ENCODE measurements at regions not wholly inside any gene's neighbourhood (a gene's known extent, or its start where the extent isn't known, plus 50 kb on each side); places are given as distances from the start of the nearest gene placed in this dataset.
"Not testable (repeated sequence)": the region's sequence is repeated elsewhere in the genome, so short reads cannot be mapped to it uniquely, and the experiment has no call there.

DNA sequence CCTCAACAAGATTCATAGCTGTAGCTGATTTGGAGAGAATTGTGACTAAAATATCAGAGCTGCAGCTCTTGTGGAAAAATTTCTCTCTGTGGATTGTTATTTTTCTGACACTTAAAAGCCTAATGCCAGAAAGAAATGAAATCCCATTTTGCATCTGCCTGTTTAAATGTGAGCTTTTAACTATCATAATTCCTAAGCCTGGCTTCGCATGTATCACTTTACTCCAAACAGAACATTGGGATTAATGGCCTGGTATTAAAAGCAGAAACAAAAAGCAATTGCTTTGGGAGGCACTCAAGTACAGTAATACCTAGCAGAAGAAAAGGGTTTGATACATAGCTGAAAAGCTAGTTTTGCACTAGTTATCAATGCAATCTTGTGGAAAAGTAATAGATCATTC lies 164.2 kb upstream of the FSHR start:
- Mint-ChIP-seq H3K9me3 (ENCODE audit: unreplicated experiment) (no peaks in the 10 kb centered on the region), H3K27ac (ENCODE audit: unreplicated experiment) (no peak overlapping the region), H3K4me1 (ENCODE audit: unreplicated experiment) (no peaks in the 10 kb centered on the region), H3K36me3 (ENCODE audit: unreplicated experiment) (no peaks in the 10 kb centered on the region), H3K4me3 (ENCODE audit: unreplicated experiment) (no peak overlapping the region), H3K27me3 (ENCODE audit: unreplicated experiment) (no peaks in the 10 kb centered on the region)
- TF ChIP-seq, protein P1, sequence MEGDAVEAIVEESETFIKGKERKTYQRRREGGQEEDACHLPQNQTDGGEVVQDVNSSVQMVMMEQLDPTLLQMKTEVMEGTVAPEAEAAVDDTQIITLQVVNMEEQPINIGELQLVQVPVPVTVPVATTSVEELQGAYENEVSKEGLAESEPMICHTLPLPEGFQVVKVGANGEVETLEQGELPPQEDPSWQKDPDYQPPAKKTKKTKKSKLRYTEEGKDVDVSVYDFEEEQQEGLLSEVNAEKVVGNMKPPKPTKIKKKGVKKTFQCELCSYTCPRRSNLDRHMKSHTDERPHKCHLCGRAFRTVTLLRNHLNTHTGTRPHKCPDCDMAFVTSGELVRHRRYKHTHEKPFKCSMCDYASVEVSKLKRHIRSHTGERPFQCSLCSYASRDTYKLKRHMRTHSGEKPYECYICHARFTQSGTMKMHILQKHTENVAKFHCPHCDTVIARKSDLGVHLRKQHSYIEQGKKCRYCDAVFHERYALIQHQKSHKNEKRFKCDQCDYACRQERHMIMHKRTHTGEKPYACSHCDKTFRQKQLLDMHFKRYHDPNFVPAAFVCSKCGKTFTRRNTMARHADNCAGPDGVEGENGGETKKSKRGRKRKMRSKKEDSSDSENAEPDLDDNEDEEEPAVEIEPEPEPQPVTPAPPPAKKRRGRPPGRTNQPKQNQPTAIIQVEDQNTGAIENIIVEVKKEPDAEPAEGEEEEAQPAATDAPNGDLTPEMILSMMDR (IDR thresholded peaks at IDR 0.05), result no peak
- no peak for DNase-seq (ENCODE audit: extremely low spot score, unreplicated experiment)

DNA sequence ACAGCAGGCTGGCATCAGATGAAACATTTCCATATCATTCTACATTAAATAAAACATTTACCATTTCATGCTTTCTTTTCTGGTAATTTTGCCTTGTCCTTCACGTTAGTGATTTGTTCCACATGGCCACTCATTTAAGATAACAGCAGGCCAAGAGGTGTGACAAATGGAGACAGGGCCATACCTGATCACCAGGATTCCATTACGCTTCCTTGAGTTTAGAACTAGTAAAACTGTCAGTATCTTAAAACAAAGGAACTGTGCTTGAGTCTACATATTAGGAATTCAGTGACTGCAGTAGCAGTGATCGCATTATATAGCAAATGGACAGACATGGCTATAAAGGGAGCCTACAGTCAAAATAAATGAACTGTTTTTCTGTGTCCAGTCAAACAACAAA lies 155.1 kb upstream of the FSHR start:
- no peak overlapping the region for H3K4me3 Mint-ChIP-seq (ENCODE audit: unreplicated experiment)
- H3K4me1 Mint-ChIP-seq (ENCODE audit: unreplicated experiment), result no peaks in the 10 kb centered on the region
- peaks cover 9% of the 10 kb centered on the region for H3K9me3 Mint-ChIP-seq (ENCODE audit: unreplicated experiment)
- TF ChIP-seq, protein P1 (IDR thresholded peaks at IDR 0.05), result no peak
- no peak for DNase-seq (ENCODE audit: extremely low spot score, unreplicated experiment)
- no peaks in the 10 kb centered on the region for H3K27me3 Mint-ChIP-seq (ENCODE audit: unreplicated experiment)
- H3K36me3 Mint-ChIP-seq (ENCODE audit: unreplicated experiment), result no peaks in the 10 kb centered on the region
- H3K27ac Mint-ChIP-seq (ENCODE audit: unreplicated experiment), result no peak overlapping the region

DNA sequence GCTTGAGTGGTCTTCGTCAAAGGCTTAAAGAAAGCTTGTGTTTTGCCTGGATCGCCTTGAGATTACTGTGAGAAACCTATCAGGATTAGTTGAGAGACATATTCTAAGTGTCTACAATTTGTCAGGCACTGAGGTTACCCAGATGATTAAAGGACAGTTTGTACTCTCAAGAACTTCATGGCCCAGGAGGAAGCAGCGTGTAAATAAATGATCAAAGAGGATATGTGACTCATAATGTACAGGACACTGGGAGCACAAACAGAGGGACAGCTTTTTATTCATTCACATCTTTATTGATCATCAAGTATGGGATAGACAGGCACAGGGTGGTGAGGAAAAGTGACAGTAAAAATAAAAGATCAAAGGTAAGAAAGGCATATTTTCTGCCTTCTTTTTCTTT lies 152.6 kb upstream of the FSHR start:
- no peak for DNase-seq (ENCODE audit: extremely low spot score, unreplicated experiment)
- H3K9me3 Mint-ChIP-seq (ENCODE audit: unreplicated experiment), result peaks cover 4% of the 10 kb centered on the region
- H3K27ac Mint-ChIP-seq (ENCODE audit: unreplicated experiment), result no peak overlapping the region
- H3K36me3 Mint-ChIP-seq (ENCODE audit: unreplicated experiment), result no peaks in the 10 kb centered on the region
- no peak overlapping the region for H3K4me3 Mint-ChIP-seq (ENCODE audit: unreplicated experiment)
- no peaks in the 10 kb centered on the region for H3K27me3 Mint-ChIP-seq (ENCODE audit: unreplicated experiment)
- no peaks in the 10 kb centered on the region for H3K4me1 Mint-ChIP-seq (ENCODE audit: unreplicated experiment)
- TF ChIP-seq, protein P1 (IDR thresholded peaks at IDR 0.05), result no peak

DNA sequence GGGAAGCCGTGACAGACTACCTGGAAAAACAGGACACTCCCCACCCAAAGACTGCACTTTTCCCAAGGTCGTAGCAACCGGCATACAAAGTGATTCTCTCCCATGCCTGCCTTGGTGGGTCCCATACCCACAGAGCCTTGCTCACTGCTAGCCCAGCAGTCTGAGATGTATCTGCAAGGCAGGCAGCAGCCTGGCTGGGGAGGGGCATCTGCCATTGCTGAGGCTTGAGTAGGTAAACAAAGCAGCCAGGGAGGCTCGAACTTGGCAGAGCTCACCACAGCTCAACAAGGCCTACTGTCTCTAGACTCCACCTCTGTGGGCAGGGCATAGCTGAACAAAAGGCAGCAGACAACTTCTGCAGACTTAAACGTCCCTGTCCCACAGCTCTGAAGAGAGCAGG lies 144.4 kb upstream of the FSHR start:
- H3K27ac Mint-ChIP-seq (ENCODE audit: unreplicated experiment); DNase-seq (ENCODE audit: extremely low spot score, unreplicated experiment); H3K36me3 Mint-ChIP-seq (ENCODE audit: unreplicated experiment); H3K9me3 Mint-ChIP-seq (ENCODE audit: unreplicated experiment); H3K27me3 Mint-ChIP-seq (ENCODE audit: unreplicated experiment); H3K4me1 Mint-ChIP-seq (ENCODE audit: unreplicated experiment); H3K4me3 Mint-ChIP-seq (ENCODE audit: unreplicated experiment): not testable (repeated sequence)

DNA sequence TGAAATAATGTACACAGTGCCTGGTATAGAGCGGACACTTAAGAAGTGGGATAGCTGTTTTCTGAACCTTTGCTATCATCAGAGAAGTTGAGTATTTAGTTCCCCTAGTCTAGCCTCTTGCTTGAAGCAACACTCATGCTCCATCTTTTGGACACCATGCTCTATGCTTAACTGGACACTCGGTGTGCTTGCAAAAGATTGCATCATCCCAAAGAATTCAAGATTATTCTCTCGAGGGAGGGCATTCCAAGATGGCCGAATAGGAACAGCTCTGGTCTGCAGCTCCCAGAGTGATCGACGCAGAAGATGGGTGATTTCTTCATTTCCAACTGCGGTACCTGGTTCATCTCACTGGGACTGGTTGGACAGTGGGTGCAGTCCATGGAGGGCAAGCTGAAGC lies 143.9 kb upstream of the FSHR start:
- H3K36me3 Mint-ChIP-seq (ENCODE audit: unreplicated experiment), result no peaks in the 10 kb centered on the region
- DNase-seq (ENCODE audit: extremely low spot score, unreplicated experiment), result no peak
- TF ChIP-seq, protein P1 (IDR thresholded peaks at IDR 0.05), result no peak
- H3K27me3 Mint-ChIP-seq (ENCODE audit: unreplicated experiment), result no peaks in the 10 kb centered on the region
- H3K27ac Mint-ChIP-seq (ENCODE audit: unreplicated experiment), result no peak overlapping the region
- H3K4me3 Mint-ChIP-seq (ENCODE audit: unreplicated experiment), result no peak overlapping the region
- no peaks in the 10 kb centered on the region for H3K4me1 Mint-ChIP-seq (ENCODE audit: unreplicated experiment)
- H3K9me3 Mint-ChIP-seq (ENCODE audit: unreplicated experiment), result peaks cover 5% of the 10 kb centered on the region
